Right lobe of liver (tissue), 4 donors: ENCODE measurements at regions not wholly inside any gene's neighbourhood (a gene's known extent, or its start where the extent isn't known, plus 50 kb on each side); places are given as distances from the start of the nearest gene placed in this dataset.
"Not testable (repeated sequence)": the region's sequence is repeated elsewhere in the genome, so short reads cannot be mapped to it uniquely, and the experiment has no call there.

ENCODE experiments used
- POLR2A ChIP-seq: fragments of 450-650 bp; IDR thresholded peaks from one replicate; pipeline ENCODE4 v1.6.1; 2017; ENCODE audit warnings: antibody characterized with exemption, mild to moderate bottlenecking
- TF ChIP-seq, protein P1 (sequence below), 4 donors: fragments of 200-600 bp in 3 of 4; fragments of 450-650 bp in 1 of 4; IDR thresholded peaks; one replicate each; pipeline versions ENCODE4 v1.5.1 to v1.8.0; 2016 to 2022; ENCODE audit warnings: antibody characterized with exemption in 4 of 4, mild to moderate bottlenecking in 2 of 4
- donor health status: DM: no; HTN: no; CAD: no.
- donor health status: DM: no; HTN: no; CAD: no.
- donor health status: DM: no; HTN: yes; CAD: no.

DNA sequence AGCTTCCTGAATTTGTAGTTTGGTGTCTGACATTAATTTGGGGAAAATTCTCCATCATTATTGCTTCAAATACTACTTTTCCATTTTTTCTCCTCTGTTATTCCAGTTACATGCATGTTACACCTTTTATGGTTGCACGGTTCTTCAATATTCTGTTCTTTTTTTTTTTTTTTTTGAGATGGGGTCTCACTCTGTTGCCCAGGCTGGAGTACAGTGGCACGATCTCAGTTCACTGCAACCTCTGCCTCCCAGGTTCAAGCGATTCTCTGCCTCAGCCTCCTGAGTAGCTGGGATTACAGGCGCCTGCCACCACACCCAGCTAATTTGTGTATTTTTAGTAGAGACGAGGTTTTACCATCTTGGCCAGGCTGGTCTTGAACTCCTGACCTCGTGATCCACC, 109.4 kb upstream of the XIST start:
- TF ChIP-seq, protein P1, sequence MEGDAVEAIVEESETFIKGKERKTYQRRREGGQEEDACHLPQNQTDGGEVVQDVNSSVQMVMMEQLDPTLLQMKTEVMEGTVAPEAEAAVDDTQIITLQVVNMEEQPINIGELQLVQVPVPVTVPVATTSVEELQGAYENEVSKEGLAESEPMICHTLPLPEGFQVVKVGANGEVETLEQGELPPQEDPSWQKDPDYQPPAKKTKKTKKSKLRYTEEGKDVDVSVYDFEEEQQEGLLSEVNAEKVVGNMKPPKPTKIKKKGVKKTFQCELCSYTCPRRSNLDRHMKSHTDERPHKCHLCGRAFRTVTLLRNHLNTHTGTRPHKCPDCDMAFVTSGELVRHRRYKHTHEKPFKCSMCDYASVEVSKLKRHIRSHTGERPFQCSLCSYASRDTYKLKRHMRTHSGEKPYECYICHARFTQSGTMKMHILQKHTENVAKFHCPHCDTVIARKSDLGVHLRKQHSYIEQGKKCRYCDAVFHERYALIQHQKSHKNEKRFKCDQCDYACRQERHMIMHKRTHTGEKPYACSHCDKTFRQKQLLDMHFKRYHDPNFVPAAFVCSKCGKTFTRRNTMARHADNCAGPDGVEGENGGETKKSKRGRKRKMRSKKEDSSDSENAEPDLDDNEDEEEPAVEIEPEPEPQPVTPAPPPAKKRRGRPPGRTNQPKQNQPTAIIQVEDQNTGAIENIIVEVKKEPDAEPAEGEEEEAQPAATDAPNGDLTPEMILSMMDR (IDR thresholded peaks at IDR 0.05), result not testable (repeated sequence)
- TF ChIP-seq POLR2A, result not testable (repeated sequence)
